PFSK-1 (cell line): ENCODE measurements at regions not wholly inside any gene's neighbourhood (a gene's known extent, or its start where the extent isn't known, plus 50 kb on each side); places are given as distances from the start of the nearest gene placed in this dataset.

Source experiments
- POLR2AphosphoS5 ChIP-seq: IDR thresholded peaks from 2 replicates; pipeline ENCODE4 v1.6.1; 2012; ENCODE audit warnings: low read depth, mild to moderate bottlenecking, control low read depth, low read length, moderate library complexity
- REST ChIP-seq, 2 experiments: IDR thresholded peaks; 2 replicates each; pipeline versions ENCODE4 v1.6.1 to v1.8.0; 2011 to 2012; ENCODE audit warnings: low read depth in 2 of 2, low read length in 2 of 2, control low read depth in 1 of 2, inconsistent platforms in 1 of 2, mild to moderate bottlenecking in 1 of 2, moderate library complexity in 1 of 2; ENCODE audit not compliant: insufficient read depth in 1 of 2
- SIN3A ChIP-seq: IDR thresholded peaks from 2 replicates; pipeline ENCODE4 v1.6.1; 2012; ENCODE audit warnings: mild to moderate bottlenecking, low read length, moderate library complexity, borderline replicate concordance; ENCODE audit not compliant: insufficient read depth
- TAF1 ChIP-seq: IDR thresholded peaks from 2 replicates; pipeline ENCODE4 v1.6.1; 2012; ENCODE audit warnings: low read length, control low read depth, borderline replicate concordance; ENCODE audit not compliant: insufficient read depth

- TF ChIP-seq TAF1 (no peak), POLR2AphosphoS5 (no peak), SIN3A (no peak), REST (IDR thresholded peaks at IDR 0.05; ENCODE audit: insufficient read depth in 1 of 2, low read depth in 2 of 2, low read length in 2 of 2) (no peak)
Observed at GRCh38 chr4:52510939-52511565, 148.0 kb downstream of the USP46 start.
